Activated naive CD4-positive, alpha-beta T cell treated with anti-CD3 and anti-CD28 coated beads, Interleukin-2, amount 10 ng/mL, durations not matched to agents 7 days and 5 days (primary cell): ENCODE measurements at regions not wholly inside any gene's neighbourhood (a gene's known extent, or its start where the extent isn't known, plus 50 kb on each side); places are given as distances from the start of the nearest gene placed in this dataset.

Experiments
- CTCF ChIA-PET: fragments of 350-600 bp; sonication (Branson Sonifier 250); formaldehyde crosslinking; loops from one replicate; lab custom pipeline; 2021; ENCODE audit warnings: antibody characterized with exemption; lab: Charles Lee
- DNase-seq: peaks from one replicate; pipeline ENCODE4 v3.0.0-alpha.2; 2020
- H3K27ac Mint-ChIP-seq: one replicate; pipeline ENCODE4 v1.8.0; 2021; ENCODE audit warnings: mild to moderate bottlenecking, moderate library complexity, mixed read lengths
- H3K27me3 Mint-ChIP-seq: one replicate; pipeline ENCODE4 v1.8.0; 2021; ENCODE audit warnings: mild to moderate bottlenecking, mixed read lengths
- H3K36me3 Mint-ChIP-seq: one replicate; pipeline ENCODE4 v1.8.0; 2021; ENCODE audit warnings: mixed read lengths
- H3K4me1 Mint-ChIP-seq: one replicate; pipeline ENCODE4 v1.8.0; 2021; ENCODE audit warnings: mixed read lengths
- H3K4me3 Mint-ChIP-seq: one replicate; pipeline ENCODE4 v1.8.0; 2021; ENCODE audit warnings: mild to moderate bottlenecking, moderate library complexity, mixed read lengths
- H3K9me3 Mint-ChIP-seq: one replicate; pipeline ENCODE4 v1.8.0; 2021; ENCODE audit warnings: mixed read lengths

GRCh38 chr3:59422312-59422711 lies 372.5 kb upstream of the CFAP20DC start:
- no peaks in the 10 kb centered on the region for H3K27me3 Mint-ChIP-seq
- peaks cover 3% of the 10 kb centered on the region for H3K9me3 Mint-ChIP-seq
- no peak overlapping the region for H3K4me3 Mint-ChIP-seq
- DNase-seq, result no peak
- no peak overlapping the region for H3K27ac Mint-ChIP-seq
- CTCF ChIA-PET, result no interaction called here
- peaks cover 37% of the 10 kb centered on the region for H3K4me1 Mint-ChIP-seq
- no peaks in the 10 kb centered on the region for H3K36me3 Mint-ChIP-seq

GRCh38 chr3:59418836-59419235 lies 369.0 kb upstream of the CFAP20DC start:
- DNase-seq, result no peak
- Mint-ChIP-seq H3K36me3 (no peaks in the 10 kb centered on the region), H3K27me3 (no peaks in the 10 kb centered on the region), H3K4me3 (no peak overlapping the region), H3K4me1 (peaks cover 4% of the 10 kb centered on the region), H3K9me3 (peaks cover 3% of the 10 kb centered on the region), H3K27ac (no peak overlapping the region)
- CTCF ChIA-PET, result interaction anchor here (1.3 to 2.7 kb wide), 2 partner anchors 12 to 106 kb away, joined by 3 to 8 read pairs; no protein-coding TSS in a partner anchor

- Mint-ChIP-seq H3K36me3 (no peaks in the 10 kb centered on the region), H3K9me3 (peaks cover 1% of the 10 kb centered on the region), H3K27me3 (no peaks in the 10 kb centered on the region), H3K4me1 (peaks cover 9% of the 10 kb centered on the region), H3K27ac (no peak overlapping the region), H3K4me3 (no peak overlapping the region)
- CTCF ChIA-PET, result interaction anchor here (1.8 kb wide), 1 partner anchor 9 kb away, joined by 8 read pairs; no protein-coding TSS in a partner anchor
- DNase-seq, result no peak
Measured at GRCh38 chr3:59412516-59412915, 362.7 kb upstream of the CFAP20DC start.

- no peak overlapping the region for H3K27ac Mint-ChIP-seq
Measured at GRCh38 chr3:59411694-59412093, 361.9 kb upstream of the CFAP20DC start.

GRCh38 chr3:59411186-59411585 lies 361.4 kb upstream of the CFAP20DC start:
- no peak for DNase-seq
- no peaks in the 10 kb centered on the region for H3K36me3 Mint-ChIP-seq
- CTCF ChIA-PET, result no interaction called here
- H3K9me3 Mint-ChIP-seq, result peaks cover 1% of the 10 kb centered on the region
- H3K27me3 Mint-ChIP-seq, result no peaks in the 10 kb centered on the region
- H3K4me1 Mint-ChIP-seq, result peaks cover 19% of the 10 kb centered on the region
- no peak overlapping the region for H3K4me3 Mint-ChIP-seq
- no peak overlapping the region for H3K27ac Mint-ChIP-seq

More at GRCh38 chr3:59411694-59412093, 361.9 kb upstream of the CFAP20DC start:
- Mint-ChIP-seq H3K27me3 (no peaks in the 10 kb centered on the region), H3K4me3 (no peak overlapping the region), H3K36me3 (no peaks in the 10 kb centered on the region), H3K9me3 (peaks cover 1% of the 10 kb centered on the region), H3K4me1 (peaks cover 17% of the 10 kb centered on the region)
- CTCF ChIA-PET, result interaction anchor here (1.8 kb wide), 1 partner anchor 8 kb away, joined by 8 read pairs; no protein-coding TSS in a partner anchor
- no peak for DNase-seq

GRCh38 chr3:59408047-59408624 lies 358.3 kb upstream of the CFAP20DC start:
- Mint-ChIP-seq H3K27me3 (peaks cover 4% of the 10 kb centered on the region), H3K4me1 (peaks cover 19% of the 10 kb centered on the region), H3K36me3 (no peaks in the 10 kb centered on the region), H3K4me3 (no peak overlapping the region), H3K27ac (no peak overlapping the region), H3K9me3 (peaks cover 1% of the 10 kb centered on the region)
- CTCF ChIA-PET, result no interaction called here
- DNase-seq, result no peak

GRCh38 chr3:59407425-59407824 lies 357.6 kb upstream of the CFAP20DC start:
- peaks cover 19% of the 10 kb centered on the region for H3K4me1 Mint-ChIP-seq
- CTCF ChIA-PET, result no interaction called here
- H3K4me3 Mint-ChIP-seq, result no peak overlapping the region
- no peaks in the 10 kb centered on the region for H3K36me3 Mint-ChIP-seq
- H3K27me3 Mint-ChIP-seq, result peaks cover 4% of the 10 kb centered on the region
- no peak overlapping the region for H3K27ac Mint-ChIP-seq
- no peak for DNase-seq
- H3K9me3 Mint-ChIP-seq, result peaks cover 1% of the 10 kb centered on the region

- Mint-ChIP-seq H3K36me3 (no peaks in the 10 kb centered on the region), H3K4me3 (no peak overlapping the region), H3K27ac (peak overlapping the region; percentile 24), H3K9me3 (peaks cover 4% of the 10 kb centered on the region), H3K27me3 (peaks cover 4% of the 10 kb centered on the region), H3K4me1 (peaks cover 19% of the 10 kb centered on the region)
- CTCF ChIA-PET, result interaction anchor here (1.0 kb wide), 1 partner anchor 11 kb away, joined by 3 read pairs; no protein-coding TSS in a partner anchor
- DNase-seq, result no peak
Measured at GRCh38 chr3:59406943-59407342, 357.1 kb upstream of the CFAP20DC start.

- H3K4me3 Mint-ChIP-seq, result no peak overlapping the region
- H3K27me3 Mint-ChIP-seq, result peaks cover 7% of the 10 kb centered on the region
- H3K36me3 Mint-ChIP-seq, result no peaks in the 10 kb centered on the region
- no peak for DNase-seq
- CTCF ChIA-PET, result no interaction called here
- peaks cover 3% of the 10 kb centered on the region for H3K9me3 Mint-ChIP-seq
- no peak overlapping the region for H3K27ac Mint-ChIP-seq
- peaks cover 19% of the 10 kb centered on the region for H3K4me1 Mint-ChIP-seq
Measured at GRCh38 chr3:59404851-59405250, 355.0 kb upstream of the CFAP20DC start.

GRCh38 chr3:59404064-59404463 lies 354.2 kb upstream of the CFAP20DC start:
- DNase-seq, result no peak
- H3K36me3 Mint-ChIP-seq, result no peaks in the 10 kb centered on the region
- no peak overlapping the region for H3K4me3 Mint-ChIP-seq
- peaks cover 19% of the 10 kb centered on the region for H3K4me1 Mint-ChIP-seq
- CTCF ChIA-PET, result interaction anchor here (2.4 kb wide), 1 partner anchor 8 kb away, joined by 8 read pairs; no protein-coding TSS in a partner anchor
- H3K9me3 Mint-ChIP-seq, result peaks cover 5% of the 10 kb centered on the region
- H3K27me3 Mint-ChIP-seq, result peaks cover 7% of the 10 kb centered on the region
- H3K27ac Mint-ChIP-seq, result no peak overlapping the region

- peaks cover 7% of the 10 kb centered on the region for H3K9me3 Mint-ChIP-seq
- no peaks in the 10 kb centered on the region for H3K36me3 Mint-ChIP-seq
- H3K4me1 Mint-ChIP-seq, result peaks cover 4% of the 10 kb centered on the region
- H3K27me3 Mint-ChIP-seq, result peaks cover 7% of the 10 kb centered on the region
- CTCF ChIA-PET, result interaction anchor here (0.7 to 2.4 kb wide), 2 partner anchors 11 to 15 kb away, joined by 3 to 8 read pairs; no protein-coding TSS in a partner anchor
- no peak overlapping the region for H3K4me3 Mint-ChIP-seq
- DNase-seq, result no peak
- H3K27ac Mint-ChIP-seq, result no peak overlapping the region
Measured at GRCh38 chr3:59401924-59402323, 352.1 kb upstream of the CFAP20DC start.

- CTCF ChIA-PET, result interaction anchor here (1.0 to 1.6 kb wide), 2 partner anchors 33 to 320 kb away, joined by 3 read pairs; no protein-coding TSS in a partner anchor
- peaks cover 25% of the 10 kb centered on the region for H3K4me1 Mint-ChIP-seq
Measured at GRCh38 chr3:59392116-59392515, 342.3 kb upstream of the CFAP20DC start.

GRCh38 chr3:59391131-59391530 lies 341.3 kb upstream of the CFAP20DC start:
- DNase-seq, result no peak
- Mint-ChIP-seq H3K4me3 (no peak overlapping the region), H3K27me3 (no peaks in the 10 kb centered on the region), H3K9me3 (peaks cover 3% of the 10 kb centered on the region), H3K36me3 (peaks cover 6% of the 10 kb centered on the region), H3K4me1 (peaks cover 34% of the 10 kb centered on the region), H3K27ac (no peak overlapping the region)
- CTCF ChIA-PET, result no interaction called here

More at GRCh38 chr3:59392116-59392515, 342.3 kb upstream of the CFAP20DC start:
- Mint-ChIP-seq H3K9me3 (peaks cover 6% of the 10 kb centered on the region), H3K27me3 (no peaks in the 10 kb centered on the region), H3K36me3 (peaks cover 2% of the 10 kb centered on the region), H3K27ac (no peak overlapping the region), H3K4me3 (no peak overlapping the region)
- no peak for DNase-seq

- CTCF ChIA-PET, result no interaction called here
- peak overlapping the region; percentile 86 for H3K27ac Mint-ChIP-seq
- peaks cover 7% of the 10 kb centered on the region for H3K36me3 Mint-ChIP-seq
- no peak overlapping the region for H3K4me3 Mint-ChIP-seq
- H3K27me3 Mint-ChIP-seq, result no peaks in the 10 kb centered on the region
- H3K4me1 Mint-ChIP-seq, result peaks cover 48% of the 10 kb centered on the region
- peaks cover 2% of the 10 kb centered on the region for H3K9me3 Mint-ChIP-seq
- no peak for DNase-seq
Measured at GRCh38 chr3:59388555-59389270, 338.9 kb upstream of the CFAP20DC start.
